Glutamatergic neuron (in vitro differentiated cells): ENCODE measurements at regions not wholly inside any gene's neighbourhood (a gene's known extent, or its start where the extent isn't known, plus 50 kb on each side); places are given as distances from the start of the nearest gene placed in this dataset.

Experiments used
- DNase-seq: peaks from one replicate; pipeline ENCODE4 v3.0.0; 2022
- H3K27ac Mint-ChIP-seq: one replicate; pipeline ENCODE4 v1.8.0; 2020; ENCODE audit warnings: mild to moderate bottlenecking, mixed read lengths, inconsistent platforms; ENCODE audit not compliant: unreplicated experiment
- H3K27me3 Mint-ChIP-seq: one replicate; pipeline ENCODE4 v1.8.0; 2020; ENCODE audit warnings: mild to moderate bottlenecking, moderate library complexity, mixed read lengths, inconsistent platforms; ENCODE audit not compliant: unreplicated experiment
- H3K36me3 Mint-ChIP-seq: one replicate; pipeline ENCODE4 v1.8.0; 2020; ENCODE audit warnings: mild to moderate bottlenecking, mixed read lengths, inconsistent platforms; ENCODE audit not compliant: unreplicated experiment
- H3K4me1 Mint-ChIP-seq: one replicate; pipeline ENCODE4 v1.8.0; 2020; ENCODE audit warnings: mild to moderate bottlenecking, low read depth, mixed read lengths, inconsistent platforms; ENCODE audit not compliant: unreplicated experiment
- H3K4me3 Mint-ChIP-seq: one replicate; pipeline ENCODE4 v1.8.0; 2020; ENCODE audit warnings: mild to moderate bottlenecking, mixed read lengths, inconsistent platforms; ENCODE audit not compliant: unreplicated experiment
- H3K9me3 Mint-ChIP-seq: one replicate; pipeline ENCODE4 v1.8.0; 2020; ENCODE audit warnings: mild to moderate bottlenecking, moderate library complexity, mixed read lengths, inconsistent platforms; ENCODE audit not compliant: unreplicated experiment
- CTCF ChIP-seq: fragments of 200-600 bp; sonication (generic); IDR thresholded peaks from one replicate; pipeline ENCODE4 v1.5.0; 2021; ENCODE audit not compliant: partially characterized antibody, unreplicated experiment

DNA sequence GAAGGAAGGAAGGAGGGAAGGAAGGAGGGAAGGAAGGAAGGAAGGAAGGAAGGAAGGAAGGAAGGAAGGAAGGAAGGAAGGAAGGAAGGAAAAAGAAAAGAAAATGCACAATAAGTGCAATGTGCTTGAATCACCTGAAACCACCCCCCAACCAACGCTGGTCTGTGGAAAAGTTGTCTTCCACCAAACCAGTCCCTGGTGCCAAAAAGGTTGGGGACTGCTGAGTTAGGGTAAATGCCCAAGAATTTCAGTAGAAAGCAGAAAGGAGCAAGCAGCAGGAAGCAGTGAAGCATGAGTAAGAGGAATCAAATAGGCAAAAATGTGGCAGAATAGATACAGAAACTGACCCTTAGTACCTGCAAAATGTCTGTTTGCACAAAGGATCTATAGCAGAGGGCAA, 137.2 kb downstream of the JCAD start:
- no peak for DNase-seq
- Mint-ChIP-seq H3K27ac (no peak overlapping the region), H3K27me3 (peaks cover 9% of the 10 kb centered on the region), H3K9me3 (peaks cover 3% of the 10 kb centered on the region), H3K4me3 (no peak overlapping the region), H3K4me1 (peaks cover 7% of the 10 kb centered on the region), H3K36me3 (peaks cover under 1% of the 10 kb centered on the region)
- TF ChIP-seq CTCF = no peak

- H3K27me3 Mint-ChIP-seq = peaks cover 12% of the 10 kb centered on the region
- H3K9me3 Mint-ChIP-seq = peaks cover 3% of the 10 kb centered on the region
- no peak for TF ChIP-seq CTCF
- peaks cover 4% of the 10 kb centered on the region for H3K4me1 Mint-ChIP-seq
- no peak for DNase-seq
- no peak overlapping the region for H3K27ac Mint-ChIP-seq
- H3K36me3 Mint-ChIP-seq = peaks cover 5% of the 10 kb centered on the region
- H3K4me3 Mint-ChIP-seq = no peak overlapping the region
Measured at GRCh38 chr10:29921071-29921446, 138.3 kb downstream of the JCAD start.

DNA sequence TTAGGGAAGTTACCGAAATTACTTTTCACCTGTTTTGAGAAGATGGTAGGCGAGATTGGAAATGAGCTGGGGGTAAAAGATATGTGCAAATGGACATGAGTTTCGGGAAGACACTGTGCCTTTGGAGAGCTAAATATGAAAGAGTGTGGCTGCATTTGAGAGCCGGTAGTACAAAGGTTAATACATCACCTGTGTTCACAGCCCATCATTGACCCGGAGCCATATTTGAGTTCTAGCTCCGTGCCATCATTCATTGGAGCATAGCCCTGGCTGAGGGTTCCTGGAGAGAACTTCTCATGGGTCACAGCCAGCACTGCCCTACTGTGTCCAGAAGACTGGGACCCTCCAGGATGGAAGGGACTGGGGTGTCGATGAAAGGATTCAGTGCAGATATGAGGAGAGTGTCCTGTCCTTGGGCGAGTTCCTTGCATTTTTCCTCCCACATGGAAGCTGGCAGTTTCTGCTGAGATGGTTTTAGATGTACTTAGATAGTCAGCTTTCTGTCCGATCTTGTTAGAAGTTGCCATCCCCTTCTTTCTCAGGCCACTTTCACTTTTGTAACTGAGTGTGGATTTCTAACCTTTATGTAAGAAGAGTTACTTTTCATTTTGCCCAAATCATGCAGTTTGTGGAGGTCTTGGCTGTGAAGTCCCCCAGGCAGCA, 138.8 kb downstream of the JCAD start:
- DNase-seq = no peak
- Mint-ChIP-seq H3K4me3 (no peak overlapping the region), H3K36me3 (peaks cover 5% of the 10 kb centered on the region), H3K9me3 (peaks cover 3% of the 10 kb centered on the region), H3K27me3 (peaks cover 7% of the 10 kb centered on the region), H3K27ac (no peak overlapping the region), H3K4me1 (no peaks in the 10 kb centered on the region)
- no peak for TF ChIP-seq CTCF

DNA sequence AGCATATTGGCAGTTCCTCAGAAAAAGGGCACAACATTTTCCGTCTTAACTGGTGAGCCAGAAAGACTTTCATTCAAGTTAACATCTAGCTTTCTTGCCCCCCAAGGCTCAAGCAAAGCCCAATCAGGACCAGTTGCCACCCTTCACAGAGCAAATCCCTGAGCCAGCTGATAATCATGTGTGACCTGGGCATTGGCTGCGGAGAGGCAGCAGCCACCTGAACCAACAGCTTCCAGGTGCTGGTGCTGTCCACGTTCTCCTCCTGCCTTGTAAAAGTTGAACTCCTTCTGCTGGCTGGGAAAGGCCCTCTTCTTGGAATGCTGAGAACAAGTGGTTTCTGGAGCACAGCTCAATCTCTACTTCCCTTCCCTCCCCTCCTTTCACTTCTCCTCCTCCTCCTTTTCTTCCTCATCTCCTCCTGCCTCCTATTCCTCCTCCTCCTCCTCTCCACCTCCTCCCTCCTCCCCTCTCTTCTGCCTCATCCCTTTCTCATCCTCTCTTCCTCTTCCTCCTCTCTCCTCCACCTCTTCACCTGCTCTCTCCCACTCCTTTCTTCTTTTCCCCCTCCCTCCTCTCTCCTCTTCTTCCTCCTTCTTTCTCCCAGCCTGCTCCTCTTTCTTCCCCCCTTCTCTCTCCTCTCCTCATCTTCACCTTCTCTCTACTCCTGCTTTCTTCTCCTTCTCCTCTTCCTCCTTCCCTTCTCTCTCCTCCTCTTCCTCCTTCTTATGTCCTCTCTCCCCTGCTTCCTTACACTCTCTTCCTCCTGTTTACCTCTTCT, 140.6 kb downstream of the JCAD start:
- Mint-ChIP-seq H3K4me3 (no peak overlapping the region), H3K36me3 (peaks cover 5% of the 10 kb centered on the region), H3K27me3 (peaks cover 4% of the 10 kb centered on the region), H3K4me1 (no peaks in the 10 kb centered on the region), H3K9me3 (no peaks in the 10 kb centered on the region), H3K27ac (no peak overlapping the region)
- no peak for DNase-seq
- TF ChIP-seq CTCF = no peak

- H3K36me3 Mint-ChIP-seq = peaks cover 5% of the 10 kb centered on the region
- DNase-seq = no peak
- H3K27ac Mint-ChIP-seq = no peak overlapping the region
- no peaks in the 10 kb centered on the region for H3K4me1 Mint-ChIP-seq
- peaks cover 4% of the 10 kb centered on the region for H3K27me3 Mint-ChIP-seq
- no peaks in the 10 kb centered on the region for H3K9me3 Mint-ChIP-seq
- TF ChIP-seq CTCF = no peak
- no peak overlapping the region for H3K4me3 Mint-ChIP-seq
Measured at GRCh38 chr10:29917311-29917710, 142.1 kb downstream of the JCAD start.
